ENCODE measurements at regions not wholly inside any gene's neighbourhood (a gene's known extent, or its start where the extent isn't known, plus 50 kb on each side); places are given as distances from the start of the nearest gene placed in this dataset.

GRCh38 chr10:78313636-78314035 lies 280.0 kb downstream of the RPS24 start:
- TF ChIP-seq YY1 (IDR thresholded peaks at IDR 0.05; ENCODE audit: insufficient read depth, insufficient read length) (no peak), ZNF274 (IDR thresholded peaks at IDR 0.05; ENCODE audit: low read depth, low read length) (no peak)
